GM18508 (cell line): ENCODE measurements at regions not wholly inside any gene's neighbourhood (a gene's known extent, or its start where the extent isn't known, plus 50 kb on each side); places are given as distances from the start of the nearest gene placed in this dataset.
A peak's percentile ranks its signal among the peaks of the same experiment; 100 is the strongest.
"Not testable (repeated sequence)": the region's sequence is repeated elsewhere in the genome, so short reads cannot be mapped to it uniquely, and the experiment has no call there.

Experiments used
- ATAC-seq: cut with Tn5 transposase; IDR thresholded peaks from one replicate; pipeline ENCODE4 v1.9.1; 2021; ENCODE audit warnings: moderate number of reproducible peaks; ENCODE audit not compliant: insufficient read depth, unreplicated experiment

- ATAC-seq: no peak
Measured at GRCh38 chr21:22806278-22806677, 1808.1 kb downstream of the NCAM2 start.

DNA sequence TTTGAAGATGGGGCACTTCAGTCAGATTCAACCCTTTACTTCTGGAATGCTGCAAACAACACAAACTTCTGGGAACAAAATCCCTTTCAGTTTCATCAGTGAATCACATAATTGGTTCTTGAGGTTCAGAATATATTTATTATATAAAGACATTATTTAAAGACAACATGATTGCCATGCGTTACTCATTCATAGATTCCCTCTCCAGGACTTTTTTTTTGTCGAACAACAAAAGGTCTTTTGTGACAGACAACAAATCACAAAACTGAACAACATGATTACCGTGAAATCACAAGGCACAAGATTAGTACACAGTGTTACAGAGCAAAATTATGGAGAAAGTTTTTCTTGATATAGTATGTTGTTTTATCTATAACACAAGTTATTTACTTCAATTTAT lies 1815.0 kb downstream of the NCAM2 start:
- no peak for ATAC-seq

GRCh38 chr21:22818681-22819485 lies 1820.7 kb downstream of the NCAM2 start:
- ATAC-seq: not testable (repeated sequence)

DNA sequence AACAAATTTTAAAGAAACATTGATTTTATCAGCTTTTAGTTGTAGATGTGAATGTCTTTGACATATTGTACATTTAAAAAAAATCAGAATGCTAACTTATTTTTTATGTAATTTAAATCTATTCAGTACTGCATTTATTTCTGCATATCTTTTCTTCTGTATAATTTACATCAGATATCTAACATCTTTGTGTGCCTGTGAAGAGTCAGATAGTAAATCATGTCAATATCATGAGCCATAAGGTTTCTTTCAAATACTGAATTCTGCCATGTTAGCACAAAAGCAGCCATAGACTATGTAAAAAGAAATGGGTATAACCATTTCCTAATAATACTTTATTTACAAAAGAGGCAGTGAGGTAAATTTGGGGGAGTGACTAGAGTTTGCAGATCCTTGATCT lies 1829.2 kb downstream of the NCAM2 start:
- no peak for ATAC-seq

GRCh38 chr21:22842875-22843274 lies 1844.7 kb downstream of the NCAM2 start:
- no peak for ATAC-seq

- no peak for ATAC-seq
Measured at GRCh38 chr21:22855581-22855980, 1857.4 kb downstream of the NCAM2 start.

- no peak for ATAC-seq
Measured at GRCh38 chr21:22871692-22872091, 1873.5 kb downstream of the NCAM2 start.

DNA sequence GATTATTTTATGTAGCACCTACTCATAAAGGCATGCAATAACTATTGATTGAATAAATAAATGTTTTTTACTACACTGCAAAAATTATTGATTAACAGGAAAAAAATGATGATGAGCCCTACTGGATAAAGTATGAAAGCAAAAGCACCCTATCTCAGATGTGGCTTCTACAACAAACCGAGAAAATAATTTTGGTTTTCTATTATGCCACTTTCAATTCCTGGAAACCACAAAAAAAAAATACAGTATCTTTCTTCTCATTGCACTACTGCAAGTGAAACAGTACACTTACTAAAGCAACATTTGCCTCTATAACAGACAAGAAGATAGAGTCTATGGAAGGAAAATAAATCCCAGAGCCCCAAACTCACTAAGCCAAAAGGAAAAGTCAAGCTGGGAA lies 1882.4 kb downstream of the NCAM2 start:
- ATAC-seq: peak; percentile 57

- no peak for ATAC-seq
Measured at GRCh38 chr21:22881131-22881530, 1882.9 kb downstream of the NCAM2 start.

DNA sequence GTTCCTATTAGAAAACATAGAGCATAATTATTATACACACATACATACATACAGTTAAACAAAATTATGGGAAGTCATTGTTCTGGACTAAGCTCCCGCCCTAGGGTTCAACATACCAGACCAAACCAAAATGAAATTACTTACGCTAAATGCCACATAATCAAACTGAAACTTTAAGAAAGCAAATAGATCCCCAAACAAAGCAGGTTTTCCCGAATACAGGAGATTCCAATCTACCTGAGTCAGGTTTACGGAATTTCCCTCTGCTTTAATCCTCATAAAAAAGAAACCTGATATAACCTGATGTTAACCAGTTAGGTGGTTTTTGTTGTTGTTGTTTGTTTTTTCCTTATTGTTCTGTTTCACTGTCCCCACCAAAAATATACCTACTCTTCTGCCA lies 1886.9 kb downstream of the NCAM2 start:
- no peak for ATAC-seq

- no peak for ATAC-seq
Measured at GRCh38 chr21:22885614-22886013, 1887.4 kb downstream of the NCAM2 start.

DNA sequence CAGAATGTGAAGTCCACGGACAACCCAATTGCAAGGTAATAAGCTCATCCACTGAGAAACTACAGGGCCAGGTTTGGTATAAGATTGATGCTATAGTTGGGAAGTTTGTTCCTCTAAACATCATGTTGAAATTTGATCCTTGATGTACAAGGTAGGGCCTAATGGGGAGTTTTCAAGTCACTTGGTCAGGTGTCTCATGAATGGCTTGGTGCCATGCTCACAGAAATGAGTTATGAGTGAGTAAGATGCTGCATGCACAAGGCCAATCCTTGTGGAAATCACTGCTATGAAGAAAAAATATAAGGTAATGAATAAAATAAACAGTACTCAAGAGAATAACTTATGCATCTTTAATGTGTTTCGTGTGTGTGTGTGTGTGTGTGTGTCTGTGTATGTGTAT lies 1891.2 kb downstream of the NCAM2 start:
- no peak for ATAC-seq

GRCh38 chr21:22890656-22891055 lies 1892.4 kb downstream of the NCAM2 start:
- ATAC-seq: no peak

- ATAC-seq: no peak
Measured at GRCh38 chr21:22892028-22892427, 1893.8 kb downstream of the NCAM2 start.

DNA sequence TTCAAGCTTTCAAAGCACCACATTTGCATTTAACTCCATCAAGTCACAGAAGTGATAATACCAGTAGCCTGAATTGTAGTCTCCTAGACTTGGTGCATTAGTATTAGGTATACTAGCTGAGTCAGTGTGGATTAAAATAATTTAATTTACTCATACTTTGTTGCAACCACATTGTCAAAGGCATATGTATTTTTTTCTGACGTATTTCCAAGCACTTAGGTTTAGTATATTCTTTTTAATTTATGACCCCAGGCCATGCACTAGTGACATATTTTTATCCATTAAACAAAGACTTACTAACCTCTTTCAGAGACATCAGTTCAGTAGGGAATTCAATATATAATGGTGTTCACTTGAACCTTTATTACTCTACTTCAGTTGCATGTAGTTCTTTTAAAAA lies 1894.5 kb downstream of the NCAM2 start:
- ATAC-seq: no peak

DNA sequence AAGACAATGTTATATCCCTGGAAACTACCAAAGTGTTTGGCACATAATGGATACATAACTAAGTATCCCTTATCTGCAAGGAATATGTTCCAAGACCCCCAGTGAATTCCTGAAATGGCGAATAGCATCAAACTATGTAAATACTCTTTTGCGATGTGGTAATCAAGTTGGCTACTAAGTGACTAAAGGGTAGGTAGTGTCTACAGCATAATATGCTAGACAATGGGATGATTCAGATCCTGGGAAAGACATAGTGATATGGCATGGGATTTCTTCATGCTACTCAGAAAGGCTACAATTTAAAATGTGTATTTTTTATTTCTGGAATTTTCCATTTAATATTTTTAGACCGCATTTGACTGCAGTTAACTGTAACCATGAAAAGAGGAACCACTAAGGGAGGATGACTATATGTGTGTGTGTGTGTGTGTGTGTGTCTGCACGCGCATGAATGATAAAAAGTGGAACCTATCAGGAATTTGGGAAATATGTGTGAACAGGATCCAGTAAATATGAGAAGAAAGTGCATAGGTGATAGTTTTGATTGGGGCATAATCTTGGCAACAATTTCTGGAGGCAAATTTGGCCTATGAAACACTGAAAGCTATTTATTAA lies 1899.9 kb downstream of the NCAM2 start:
- no peak for ATAC-seq

DNA sequence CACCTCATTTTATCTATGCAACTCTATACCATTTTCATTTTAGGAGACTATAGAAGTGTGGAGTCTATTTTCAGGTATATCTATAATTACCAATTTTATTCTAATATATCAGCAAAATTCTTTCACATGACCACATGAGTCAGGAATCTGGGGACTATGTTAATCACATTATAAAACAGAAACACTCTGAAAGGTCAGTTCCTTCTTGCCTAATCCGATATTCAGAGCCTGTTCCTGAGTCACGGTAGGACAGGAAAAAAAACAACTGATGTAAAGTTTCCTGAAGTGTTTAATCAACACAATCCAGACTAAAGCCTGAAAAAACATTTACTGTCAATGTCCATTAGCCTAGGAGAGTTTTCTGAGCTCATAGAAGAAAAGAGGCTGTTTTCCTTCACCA lies 1902.3 kb downstream of the NCAM2 start:
- no peak for ATAC-seq

DNA sequence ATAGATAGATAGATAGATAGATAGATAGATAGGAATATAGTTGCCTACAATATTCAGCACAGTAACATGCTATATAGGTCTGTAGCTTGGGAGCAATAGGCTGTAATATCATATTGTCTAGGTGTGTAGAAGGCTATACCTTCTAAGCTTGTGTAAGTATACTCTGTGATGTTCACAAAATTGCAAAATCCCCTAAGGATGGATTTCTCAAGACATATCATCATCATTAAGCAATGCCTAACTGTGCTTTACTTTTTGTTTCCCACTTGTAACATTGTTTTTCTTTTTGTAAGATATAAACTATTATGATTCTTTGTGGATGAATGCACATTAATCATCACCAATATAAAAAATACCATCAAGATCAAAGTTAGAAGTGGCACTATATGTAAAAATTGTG lies 1905.6 kb downstream of the NCAM2 start:
- ATAC-seq: no peak

- no peak for ATAC-seq
Measured at GRCh38 chr21:22904385-22904784, 1906.2 kb downstream of the NCAM2 start.

GRCh38 chr21:22925032-22925431 lies 1926.8 kb downstream of the NCAM2 start:
- no peak for ATAC-seq

- no peak for ATAC-seq
Measured at GRCh38 chr21:22927469-22927868, 1929.3 kb downstream of the NCAM2 start.
